ENCODE measurements at regions not wholly inside any gene's neighbourhood (a gene's known extent, or its start where the extent isn't known, plus 50 kb on each side); places are given as distances from the start of the nearest gene placed in this dataset.
"Not testable (repeated sequence)": the region's sequence is repeated elsewhere in the genome, so short reads cannot be mapped to it uniquely, and the experiment has no call there.

DNA sequence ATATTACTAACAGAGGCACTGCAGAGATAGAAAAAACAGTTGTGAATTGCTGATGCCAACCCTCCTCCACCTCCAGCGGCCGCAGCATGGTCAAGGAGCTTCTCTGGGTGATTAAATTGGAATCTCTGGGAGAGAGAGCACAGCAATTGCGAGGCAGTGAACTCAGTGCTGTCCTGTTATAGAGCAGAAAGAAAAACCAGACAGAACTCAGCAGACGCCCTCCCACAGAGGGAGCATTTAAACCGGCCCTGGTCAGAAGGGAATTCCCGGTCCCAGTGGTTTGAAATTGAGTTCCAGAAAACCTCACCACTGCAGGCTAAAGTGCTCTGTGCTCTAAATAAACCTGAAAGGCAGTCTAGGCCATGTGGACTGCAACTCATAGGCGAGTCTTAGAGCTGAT, 175.4 kb downstream of the SQOR start:
- DNase-seq (ENCODE audit: low spot score) = no peak

DNA sequence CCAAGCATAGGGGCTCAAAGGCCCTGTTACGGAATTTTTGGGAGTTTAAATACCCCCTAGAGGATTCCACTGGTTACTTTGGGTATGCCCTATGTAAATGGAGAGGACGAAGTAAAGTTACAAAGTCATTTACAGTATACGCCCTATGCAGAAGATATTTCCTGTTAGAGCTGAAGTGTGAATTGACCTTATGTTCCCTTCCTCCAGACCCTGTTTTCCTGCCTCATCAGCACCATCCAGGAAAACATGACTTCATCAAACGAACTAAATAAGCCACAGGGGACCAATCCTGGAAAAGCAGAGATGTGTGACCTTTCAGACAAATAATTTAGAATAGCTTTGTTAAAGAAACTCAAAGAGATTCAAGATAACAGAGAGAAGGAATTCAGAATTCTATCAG, 177.4 kb downstream of the SQOR start:
- no peak for DNase-seq (ENCODE audit: low spot score)

DNA sequence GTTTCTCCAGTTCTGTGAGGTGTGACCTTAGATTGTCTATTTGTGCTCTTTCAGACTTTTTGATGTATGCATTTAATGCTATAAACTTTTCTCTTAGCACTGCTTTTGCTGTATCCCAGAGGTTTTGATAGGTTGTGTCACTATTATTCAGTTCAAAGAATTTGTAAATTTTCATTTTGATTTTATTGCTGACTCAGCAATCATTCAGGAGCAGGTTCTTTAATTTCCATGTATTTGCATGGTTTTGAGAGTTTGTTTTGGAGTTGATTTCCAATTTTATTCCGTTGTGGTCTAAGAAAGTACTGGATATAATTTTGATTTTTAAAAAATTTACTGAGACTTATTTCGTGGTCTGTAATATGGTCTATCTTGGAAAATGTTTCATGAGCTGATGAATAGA, 182.7 kb downstream of the SQOR start:
- not testable (repeated sequence) for DNase-seq (ENCODE audit: low spot score)

DNA sequence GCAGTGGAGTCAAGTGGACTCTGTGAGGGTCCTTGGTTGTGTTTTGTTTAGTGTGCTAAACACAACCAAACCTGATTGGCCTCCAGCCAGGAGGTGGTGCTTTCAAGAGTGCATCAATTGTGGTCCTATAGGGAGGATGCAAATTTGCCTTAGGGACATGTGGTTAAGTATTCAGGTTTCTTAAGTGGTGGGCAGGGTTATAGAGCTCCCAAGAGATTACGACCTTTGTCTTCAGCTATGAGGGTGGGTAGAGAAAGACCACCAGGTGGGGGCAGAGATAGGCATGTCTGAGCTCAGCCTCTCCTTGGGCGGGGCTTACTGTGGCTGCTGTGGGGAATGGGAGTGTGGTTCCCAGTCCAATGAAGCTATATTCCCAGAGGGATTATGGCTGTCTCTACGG, 186.6 kb downstream of the SQOR start:
- no peak for DNase-seq (ENCODE audit: low spot score)

DNA sequence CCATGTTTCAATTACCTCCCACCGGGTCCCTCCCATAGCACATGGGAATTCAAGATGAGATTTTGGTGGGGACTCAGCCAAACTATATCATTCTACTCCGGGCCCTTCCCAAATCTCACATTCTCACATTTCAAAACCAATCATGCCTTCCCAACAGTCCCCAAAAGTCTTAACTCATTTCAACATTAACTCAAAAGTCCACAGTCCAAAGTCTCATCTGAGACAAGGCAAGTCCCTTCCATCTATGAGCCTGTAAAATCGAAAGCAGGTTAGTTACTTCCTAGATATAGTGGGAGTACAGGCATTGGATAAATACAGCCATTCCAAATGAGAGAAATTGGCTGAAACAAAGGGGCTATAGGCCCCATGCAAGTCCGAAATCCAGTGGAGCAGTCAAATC, 188.1 kb downstream of the SQOR start:
- not testable (repeated sequence) for DNase-seq (ENCODE audit: low spot score)

DNA sequence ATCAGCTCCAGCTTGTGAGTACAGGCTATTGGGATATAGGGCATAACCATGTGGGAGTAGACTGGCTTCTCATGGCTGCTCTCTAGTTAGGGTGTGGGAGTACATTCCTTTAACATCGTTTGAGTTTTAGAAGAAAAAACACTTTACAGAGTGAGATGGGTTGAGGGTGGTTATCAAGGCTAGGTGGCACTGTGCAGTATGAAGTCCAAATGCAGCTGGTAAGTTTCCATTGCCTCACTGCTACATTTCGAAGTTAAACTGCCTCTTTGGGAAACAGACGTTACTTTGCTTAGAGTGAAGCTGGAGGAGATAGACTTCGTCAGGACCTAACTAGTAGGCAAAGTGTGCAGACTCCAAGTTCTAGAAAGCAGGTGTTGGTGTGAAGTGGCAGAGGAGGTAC, 192.4 kb downstream of the SQOR start:
- DNase-seq (ENCODE audit: low spot score) = no peak

DNA sequence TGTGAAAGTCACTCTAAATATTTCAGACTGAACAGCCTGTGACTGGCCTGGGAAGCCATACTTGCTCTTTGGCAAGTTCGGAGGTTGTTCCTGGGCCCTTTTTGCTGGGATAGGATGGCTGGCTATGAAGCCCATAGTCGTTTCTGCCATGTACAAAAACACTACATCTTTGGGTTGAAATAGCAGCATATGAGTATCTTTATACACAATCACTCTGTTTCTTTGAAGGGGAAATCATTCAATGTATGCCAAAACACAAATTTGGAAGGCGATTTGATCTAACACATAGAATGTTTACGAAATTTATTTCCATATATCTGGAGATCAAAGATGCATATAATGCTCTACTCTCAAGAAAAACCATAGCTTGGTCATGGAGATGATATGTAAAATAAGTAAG, 192.9 kb downstream of the SQOR start:
- no peak for DNase-seq (ENCODE audit: low spot score)

DNA sequence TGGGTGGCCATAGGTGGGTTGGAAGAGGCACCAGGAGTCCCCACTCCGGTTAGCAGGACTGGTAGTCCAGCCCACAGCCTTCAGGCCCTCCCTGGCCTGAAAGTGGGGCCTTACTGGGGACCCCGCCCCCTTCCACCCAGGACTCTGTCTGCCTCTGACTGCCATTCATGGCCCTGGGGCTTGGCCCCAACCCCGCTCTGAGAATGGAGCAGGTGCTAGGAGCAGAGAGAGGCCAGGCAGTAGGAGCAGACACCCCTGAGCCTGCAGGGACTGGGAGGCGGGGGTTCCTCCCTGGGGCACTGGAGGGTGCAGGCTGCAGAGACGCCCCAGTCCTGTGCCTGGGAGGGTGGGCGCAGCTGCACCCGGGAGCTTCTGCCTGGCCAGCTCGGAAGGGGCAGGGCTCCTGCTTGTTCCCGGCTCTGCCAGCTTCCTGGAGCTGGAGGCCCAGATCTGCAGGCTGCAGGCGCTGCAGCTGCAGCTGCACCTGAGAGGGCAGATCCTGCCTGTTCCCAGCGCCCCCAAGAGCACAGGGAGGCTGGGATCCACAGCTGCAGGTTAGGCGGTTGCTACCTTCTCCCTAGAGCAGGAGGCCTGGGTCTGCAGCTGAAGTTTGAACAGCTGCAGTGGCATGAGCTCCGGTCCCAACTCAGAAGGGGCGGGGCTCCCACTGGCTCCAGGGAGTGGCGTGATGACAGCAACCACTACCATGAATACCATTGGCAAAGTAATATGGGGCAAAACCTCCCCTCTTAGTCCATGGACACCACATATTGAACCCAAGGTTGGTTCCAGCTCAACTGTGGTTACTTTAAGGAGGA, 194.7 kb downstream of the SQOR start:
- no peak for DNase-seq (ENCODE audit: low spot score)

DNA sequence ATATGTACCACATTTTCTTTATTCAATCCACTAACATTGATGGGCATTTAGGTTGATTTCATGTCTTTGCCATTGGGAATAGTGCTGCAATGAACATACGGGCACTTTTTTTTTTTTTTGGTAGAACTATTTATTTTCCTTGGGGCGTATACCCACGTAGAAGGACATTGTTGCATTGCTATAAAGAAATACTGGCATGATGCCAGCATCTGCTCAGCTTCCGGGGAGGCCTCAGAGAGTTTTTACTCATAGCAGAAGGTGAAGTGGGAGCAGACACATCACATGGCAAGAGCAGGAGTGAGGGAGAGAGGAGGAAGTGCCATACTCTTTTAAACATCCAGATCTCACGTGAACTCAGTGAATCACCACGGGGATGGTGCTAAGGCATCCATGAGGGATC, 197.0 kb downstream of the SQOR start:
- DNase-seq (ENCODE audit: low spot score) = no peak

DNA sequence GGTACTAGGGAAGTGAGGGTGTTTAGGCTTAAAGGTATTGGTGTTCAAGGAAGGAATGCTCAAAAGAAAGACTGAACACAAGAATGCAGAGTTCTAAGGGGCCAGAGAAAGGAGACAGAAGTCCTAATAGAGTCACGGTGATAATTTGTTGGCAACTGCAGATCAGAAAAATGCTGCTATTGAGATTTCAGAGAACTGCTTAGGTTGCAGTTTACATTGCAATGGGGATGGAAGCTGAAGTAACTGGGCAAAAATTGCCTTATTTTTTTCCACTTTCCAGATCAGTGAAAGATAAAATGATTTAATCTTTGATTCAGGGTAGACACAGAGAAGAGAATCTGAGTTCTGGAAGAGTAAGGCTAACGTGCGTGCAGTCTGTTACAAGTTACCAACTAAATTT, 199.8 kb downstream of the SQOR start:
- DNase-seq (ENCODE audit: low spot score) = no peak

DNA sequence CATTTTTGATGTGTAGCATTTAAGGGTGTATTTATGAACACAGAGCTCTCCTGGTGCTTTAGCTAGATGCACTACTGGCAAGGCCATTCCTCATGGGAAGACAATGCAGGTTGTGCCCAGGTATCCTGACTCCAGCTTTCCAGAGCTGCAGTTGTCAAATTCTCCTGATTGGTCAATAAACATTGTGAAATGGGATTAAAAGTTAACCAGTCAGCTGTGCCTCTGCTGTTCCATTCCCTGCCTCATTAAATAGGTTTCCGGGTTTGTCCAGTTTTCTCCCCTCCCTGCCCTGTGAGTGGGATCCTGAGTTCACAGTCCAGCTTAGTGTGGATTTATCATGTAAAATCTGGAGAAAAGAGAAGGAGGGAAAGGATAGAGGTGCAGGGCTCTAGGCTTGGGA, 207.3 kb downstream of the SQOR start:
- DNase-seq (ENCODE audit: low spot score) = no peak

DNA sequence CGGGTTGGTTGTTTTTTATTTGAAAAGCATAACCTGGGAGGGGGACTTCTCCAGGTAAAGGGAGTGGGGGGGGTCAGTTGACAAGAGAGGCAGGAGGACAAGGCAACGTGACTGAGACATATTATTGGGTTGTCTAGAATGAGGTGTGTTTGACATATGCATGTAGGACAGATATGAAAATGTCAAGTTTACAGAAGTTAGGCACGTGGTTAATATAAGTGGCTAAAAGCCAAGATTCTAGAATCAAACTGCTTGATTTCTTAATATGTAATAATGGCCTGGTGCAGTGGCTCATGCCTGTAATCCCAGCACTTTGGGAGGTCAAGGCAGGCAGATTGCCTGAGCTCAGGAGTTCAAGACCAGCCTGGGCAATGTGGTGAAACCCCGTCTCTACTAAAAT, 212.8 kb downstream of the SQOR start:
- no peak for DNase-seq (ENCODE audit: low spot score)

DNA sequence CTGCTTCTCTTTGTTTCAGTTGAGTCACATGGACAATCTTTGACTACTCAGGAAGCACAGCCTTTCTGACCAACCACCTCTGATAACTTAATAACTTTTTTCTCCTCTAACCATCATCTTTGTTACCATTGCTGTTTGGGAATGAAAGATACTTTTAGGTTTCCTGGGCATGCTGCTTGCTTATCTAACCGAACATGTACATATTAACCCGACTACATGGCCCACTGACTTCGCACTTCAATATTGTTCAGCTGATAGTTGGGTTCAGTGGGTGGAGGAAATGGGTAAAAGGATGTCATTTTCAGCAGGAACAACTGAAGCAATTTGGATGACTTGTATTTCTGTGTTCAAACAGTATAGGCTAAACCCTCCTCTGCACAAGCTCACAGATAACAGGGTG, 214.3 kb downstream of the SQOR start:
- no peak for DNase-seq (ENCODE audit: low spot score)

DNA sequence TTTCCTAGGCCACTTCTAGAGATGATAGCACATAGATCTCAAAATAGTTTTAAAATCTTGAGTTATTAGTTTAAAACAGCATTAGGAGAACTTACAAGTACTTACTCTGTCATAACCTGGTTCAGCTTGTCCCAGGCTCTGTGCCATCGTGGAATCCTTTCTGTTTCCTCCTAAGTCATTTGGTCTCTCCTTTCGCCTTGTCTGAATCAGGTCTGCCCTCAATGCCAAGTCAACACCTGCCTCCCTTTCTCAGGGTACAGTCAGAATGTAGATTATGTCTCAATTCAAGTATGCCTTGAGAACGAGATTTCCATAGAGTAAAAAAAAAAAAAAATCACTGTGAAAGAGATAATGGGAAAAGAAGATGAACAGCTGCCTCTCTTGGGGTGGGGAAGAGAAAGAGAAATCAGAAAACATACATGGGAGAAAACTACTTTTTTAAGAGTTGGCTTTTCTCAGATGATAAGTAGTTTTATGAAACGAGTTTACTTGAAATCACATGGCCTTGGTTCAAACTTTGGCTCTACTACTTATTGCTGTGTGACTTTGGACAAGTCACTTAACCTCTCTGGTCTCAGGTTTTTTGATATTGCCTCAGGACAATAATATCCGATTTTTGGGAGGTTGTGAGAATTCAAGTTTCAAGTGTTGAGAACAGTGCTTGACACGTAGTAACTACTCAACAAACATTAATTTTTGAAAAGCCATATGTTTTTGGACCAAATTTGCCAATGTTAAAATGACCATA, 219.8 kb downstream of the SQOR start:
- DNase-seq (ENCODE audit: low spot score) = no peak

DNA sequence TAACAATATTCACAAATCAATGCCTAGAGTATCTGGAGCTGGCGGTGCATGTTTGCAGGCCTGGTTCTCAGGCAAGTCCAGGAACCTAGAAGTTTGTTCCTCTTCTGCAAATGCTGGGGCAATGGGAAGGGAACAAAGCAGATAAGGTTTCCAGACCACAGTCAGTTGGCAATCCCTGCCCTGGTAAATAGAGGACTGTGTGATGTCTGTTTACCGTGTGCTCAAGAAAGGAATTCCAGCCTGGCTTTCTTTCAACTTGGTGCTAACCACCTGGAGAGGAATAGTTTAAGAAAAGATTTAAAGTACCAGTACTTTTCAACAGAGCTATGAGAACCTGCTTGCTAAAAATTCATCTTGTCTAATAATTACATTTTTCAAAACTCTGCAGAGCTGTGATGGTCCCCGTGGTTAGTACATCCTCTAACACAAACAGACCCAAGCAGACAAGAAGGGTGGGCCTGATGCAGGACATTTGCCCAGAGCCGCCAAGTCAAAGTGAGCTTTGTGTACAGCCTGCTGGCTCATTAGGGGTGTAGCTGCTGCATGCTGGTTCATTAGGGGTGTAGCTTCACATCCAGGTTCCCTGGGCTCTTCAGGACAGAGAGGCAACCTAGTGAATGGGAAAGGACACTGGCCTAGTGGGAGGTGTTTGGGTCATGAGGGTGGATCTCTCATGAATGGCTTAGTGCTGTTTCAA, 220.5 kb downstream of the SQOR start:
- DNase-seq (ENCODE audit: low spot score) = no peak

DNA sequence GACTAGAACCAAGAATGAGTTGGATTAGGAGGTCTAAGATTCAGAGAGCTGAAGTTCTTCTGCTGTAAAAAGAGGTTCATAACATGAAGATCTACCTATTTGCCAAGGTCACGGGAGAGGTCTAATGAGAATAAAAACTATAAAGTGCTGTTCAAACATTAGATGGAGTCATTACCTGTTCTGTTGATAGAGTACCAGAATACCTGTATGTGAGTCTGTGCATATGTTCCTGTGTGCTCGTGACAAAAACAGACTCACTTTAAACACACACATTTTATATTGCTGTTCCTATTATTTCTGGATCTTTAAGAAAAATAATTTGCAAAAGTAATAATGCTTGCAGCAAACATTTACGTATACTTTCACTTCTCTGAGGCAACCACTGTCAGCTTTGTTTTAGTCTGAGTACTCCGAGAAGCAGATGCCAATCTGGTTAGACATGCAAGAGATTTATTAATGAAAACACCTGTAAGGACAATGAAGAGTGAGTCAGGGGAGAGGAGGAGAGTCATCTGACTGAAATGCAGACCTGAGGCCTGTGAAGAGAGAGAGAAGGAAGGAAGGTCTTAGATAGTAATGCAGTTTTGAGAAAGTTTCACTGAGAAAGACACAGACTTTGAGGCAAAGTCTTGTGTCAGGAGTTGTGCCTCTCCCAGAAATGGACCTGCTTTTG, 221.2 kb downstream of the SQOR start:
- DNase-seq (ENCODE audit: low spot score) = no peak

DNA sequence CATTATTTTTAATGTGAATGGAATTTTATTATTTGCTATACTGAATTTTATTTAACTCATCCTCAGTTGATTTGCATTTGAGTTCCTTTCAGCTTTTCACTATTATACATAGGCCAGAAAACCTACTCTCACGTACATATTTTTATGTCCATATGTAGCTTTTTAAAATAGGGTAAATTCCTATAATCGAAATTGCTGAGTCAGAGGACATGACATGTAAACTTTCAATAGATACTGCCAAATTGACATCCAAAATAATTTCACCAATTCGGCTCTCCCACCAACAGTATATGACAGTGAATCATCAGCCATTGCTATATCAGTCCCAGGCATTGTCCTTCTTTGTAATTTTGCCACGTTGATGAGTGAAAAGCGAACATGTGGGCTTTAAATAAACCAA, 222.5 kb downstream of the SQOR start:
- no peak for DNase-seq (ENCODE audit: low spot score)

DNA sequence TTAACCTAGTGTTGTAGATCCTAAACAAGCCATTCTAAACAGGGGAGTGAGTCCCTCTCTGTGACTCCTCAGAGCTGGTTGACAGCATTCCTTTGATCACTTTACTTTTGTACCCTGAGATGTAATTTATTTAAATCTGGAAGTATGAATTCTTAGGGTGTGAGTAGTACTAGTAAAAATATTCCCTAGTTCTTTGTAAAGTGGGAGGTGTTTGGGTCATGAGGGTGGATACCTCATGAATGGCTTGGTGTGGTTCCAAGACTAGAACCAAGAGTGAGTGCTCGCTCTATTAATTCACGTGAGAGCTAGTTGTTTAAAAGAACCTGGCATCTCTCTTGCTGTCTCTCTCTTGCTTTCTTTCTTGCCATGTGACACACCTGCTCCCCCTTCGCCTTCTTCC, 223.7 kb downstream of the SQOR start:
- no peak for DNase-seq (ENCODE audit: low spot score)

DNA sequence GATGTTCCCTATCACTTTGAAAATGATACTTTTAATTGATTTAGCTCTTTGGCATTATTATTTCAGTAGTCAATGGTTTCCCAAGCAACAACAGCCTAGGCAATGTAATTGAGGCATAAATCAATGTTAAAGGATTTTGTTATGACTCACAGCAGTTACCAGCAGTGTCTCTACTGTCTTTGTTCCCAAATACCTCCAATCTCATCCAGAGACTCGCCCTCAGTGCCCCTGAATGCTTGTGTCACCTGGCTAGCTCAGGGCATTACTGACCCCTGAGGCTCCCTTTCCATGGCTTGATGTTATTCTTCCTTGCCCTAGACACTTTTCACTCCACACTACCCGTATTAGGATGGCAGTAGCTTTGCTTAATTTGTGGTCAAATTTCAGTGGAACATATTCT, 227.2 kb downstream of the SQOR start:
- DNase-seq (ENCODE audit: low spot score) = no peak

DNA sequence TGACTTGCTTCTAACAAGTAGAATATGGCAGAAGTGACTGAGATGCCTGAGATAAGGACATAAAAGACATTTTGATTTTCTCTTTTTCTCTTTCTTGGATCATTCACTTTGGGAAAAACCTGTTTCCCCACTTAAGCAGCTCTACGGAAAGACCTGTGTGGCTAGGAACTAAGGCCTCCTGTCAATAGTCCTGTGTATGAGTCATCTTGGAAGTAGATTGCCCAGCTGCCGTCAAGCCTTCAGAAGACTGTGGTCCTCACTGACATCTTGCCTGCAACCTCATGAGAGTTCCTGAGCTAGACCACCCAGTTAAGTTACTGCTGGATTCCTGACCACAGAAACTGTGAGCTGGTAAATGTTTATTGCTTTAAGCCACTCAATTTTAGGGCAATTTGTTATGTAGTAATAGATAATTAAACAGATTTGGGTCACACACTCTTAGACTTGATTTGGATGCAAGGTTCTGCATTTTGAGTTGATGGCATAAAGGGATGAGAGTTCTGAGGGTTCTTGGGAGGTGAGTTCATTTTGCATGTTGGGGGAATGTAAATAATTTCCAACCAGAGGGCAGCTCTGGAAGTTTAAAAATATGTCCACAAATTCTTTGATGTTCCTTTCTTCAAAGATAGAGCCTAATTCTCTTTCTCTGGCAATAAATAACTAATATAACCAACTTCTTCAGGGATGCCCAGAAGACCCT, 229.2 kb downstream of the SQOR start:
- no peak for DNase-seq (ENCODE audit: low spot score)

DNA sequence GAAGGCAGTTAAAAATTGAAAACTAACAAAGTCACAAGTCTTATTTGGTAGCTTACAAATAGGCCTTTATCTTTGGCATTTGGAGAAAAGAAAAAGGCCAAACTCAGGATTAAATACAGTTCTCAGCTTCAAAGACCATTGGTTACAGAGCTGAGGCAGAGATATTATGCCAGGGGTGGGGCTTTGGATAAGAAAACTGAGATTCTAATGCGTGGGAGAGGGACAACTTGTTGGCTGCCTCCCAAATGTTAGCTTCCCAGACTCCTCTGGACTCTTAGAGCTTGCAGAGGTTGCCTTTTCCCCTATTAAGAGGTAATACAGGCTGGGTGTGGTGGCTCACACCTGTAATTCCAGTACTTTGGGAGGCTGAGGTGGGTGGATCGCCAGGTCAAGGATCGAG, 231.8 kb downstream of the SQOR start:
- no peak for DNase-seq (ENCODE audit: low spot score)

DNA sequence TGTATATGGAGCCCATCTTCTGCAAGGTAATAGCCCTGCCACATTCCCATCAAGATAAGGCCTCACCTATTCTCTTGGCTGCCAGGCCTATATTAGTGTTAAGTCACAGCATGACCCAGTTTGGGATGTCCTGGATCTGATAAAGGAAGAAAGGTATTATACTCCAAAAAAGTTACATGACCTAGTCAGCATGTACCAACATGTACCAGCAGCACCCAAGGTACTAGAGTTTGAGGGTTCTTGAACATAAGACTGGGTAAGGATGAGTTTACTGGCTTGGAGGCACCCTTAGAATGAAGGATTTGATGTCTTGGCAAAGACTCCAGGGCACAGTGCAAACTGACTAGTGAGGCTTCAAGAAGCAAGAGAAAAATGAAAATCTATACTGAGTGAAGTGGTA, 232.5 kb downstream of the SQOR start:
- DNase-seq (ENCODE audit: low spot score) = no peak
